Suprapubic skin (tissue), 4 donors: ENCODE measurements at regions not wholly inside any gene's neighbourhood (a gene's known extent, or its start where the extent isn't known, plus 50 kb on each side); places are given as distances from the start of the nearest gene placed in this dataset.

Experiments
- DNase-seq, 2 donors: peaks; one replicate each; pipeline ENCODE4 v3.0.0-alpha.2; 2019; ENCODE audit warnings: low spot score in 2 of 2
- H3K27ac ChIP-seq: fragments of 200-600 bp; sonication (generic); one replicate; pipeline ENCODE4 v1.5.1; 2019
- H3K27me3 ChIP-seq: fragments of 200-600 bp; sonication (generic); one replicate; pipeline ENCODE4 v1.5.1; 2019
- H3K36me3 ChIP-seq: fragments of 200-600 bp; sonication (generic); one replicate; pipeline ENCODE4 v1.5.1; 2019
- H3K4me1 ChIP-seq: fragments of 200-600 bp; sonication (generic); one replicate; pipeline ENCODE4 v1.5.1; 2019
- H3K4me3 ChIP-seq: fragments of 200-600 bp; sonication (generic); one replicate; pipeline ENCODE4 v1.5.1; 2019; ENCODE audit warnings: mild to moderate bottlenecking
- H3K9me3 ChIP-seq: fragments of 200-600 bp; sonication (generic); one replicate; pipeline ENCODE4 v1.5.1; 2019
- CTCF ChIP-seq, 2 donors: fragments of 200-600 bp in 1 of 2; fragments of 450-650 bp in 1 of 2; sonication (generic) in 1 of 2; IDR thresholded peaks; one replicate each; pipeline ENCODE4 v1.5.1; 2016 to 2019; ENCODE audit warnings: antibody characterized with exemption in 2 of 2, mild to moderate bottlenecking in 1 of 2, moderate library complexity in 1 of 2
- EP300 ChIP-seq: sonication (generic); formaldehyde crosslinking; IDR thresholded peaks from one replicate; pipeline ENCODE4 v1.6.1; 2017; ENCODE audit warnings: antibody characterized with exemption
- POLR2A ChIP-seq, 2 donors: fragments of 450-650 bp; IDR thresholded peaks; one replicate each; pipeline ENCODE4 v1.6.1; 2017; ENCODE audit warnings: antibody characterized with exemption in 2 of 2, mild to moderate bottlenecking in 2 of 2, moderate library complexity in 2 of 2
- POLR2AphosphoS5 ChIP-seq, 3 donors: sonication (generic); formaldehyde crosslinking; IDR thresholded peaks; one replicate each; pipeline ENCODE4 v1.6.1; 2017; ENCODE audit warnings: antibody characterized with exemption in 3 of 3
- WGBS: methylation state at CpG from one replicate; pipeline ENCODE4 v1.1.5; 2018; 5-methylcytosine and 5-hydroxymethylcytosine counted together

- WGBS = 95% methylated on average over 1 of the region's 1 CpG
- TF ChIP-seq CTCF (IDR thresholded peaks at IDR 0.05) (no peak), EP300 (no peak)
- Histone ChIP-seq H3K27ac (no peak overlapping the region), H3K36me3 (no peaks in the 10 kb centered on the region), H3K9me3 (no peaks in the 10 kb centered on the region), H3K4me3 (no peak overlapping the region), H3K27me3 (no peaks in the 10 kb centered on the region), H3K4me1 (no peaks in the 10 kb centered on the region)
- no peak for DNase-seq
Observed at GRCh38 chr6:92147246-92147645, 1272.1 kb downstream of the EPHA7 start.

GRCh38 chr6:92139601-92140000, 1279.8 kb downstream of the EPHA7 start:
- H3K4me1 ChIP-seq = no peaks in the 10 kb centered on the region
- DNase-seq = no peak
- WGBS = 16% methylated on average over 1 of the region's 1 CpG
- no peak overlapping the region for H3K27ac ChIP-seq
- H3K36me3 ChIP-seq = no peaks in the 10 kb centered on the region
- H3K4me3 ChIP-seq = no peak overlapping the region
- no peak for TF ChIP-seq POLR2AphosphoS5 (IDR thresholded peaks at IDR 0.05)
- TF ChIP-seq EP300 = no peak
- no peak for TF ChIP-seq CTCF (IDR thresholded peaks at IDR 0.05)
- TF ChIP-seq POLR2A (IDR thresholded peaks at IDR 0.05) = no peak
- no peaks in the 10 kb centered on the region for H3K9me3 ChIP-seq
- no peaks in the 10 kb centered on the region for H3K27me3 ChIP-seq

GRCh38 chr6:92132957-92133356, 1286.4 kb downstream of the EPHA7 start:
- TF ChIP-seq CTCF (IDR thresholded peaks at IDR 0.05) (no peak), POLR2A (IDR thresholded peaks at IDR 0.05) (no peak), EP300 (no peak), POLR2AphosphoS5 (IDR thresholded peaks at IDR 0.05) (no peak)
- Histone ChIP-seq H3K36me3 (no peaks in the 10 kb centered on the region), H3K27ac (no peak overlapping the region), H3K4me1 (no peaks in the 10 kb centered on the region), H3K9me3 (no peaks in the 10 kb centered on the region), H3K27me3 (no peaks in the 10 kb centered on the region), H3K4me3 (no peak overlapping the region)
- DNase-seq = no peak
- WGBS = 89% methylated on average over 2 of the region's 2 CpGs

- H3K4me1 ChIP-seq = no peaks in the 10 kb centered on the region
- no peak for DNase-seq
- H3K9me3 ChIP-seq = no peaks in the 10 kb centered on the region
- TF ChIP-seq POLR2A (IDR thresholded peaks at IDR 0.05) (no peak), CTCF (IDR thresholded peaks at IDR 0.05) (no peak), EP300 (no peak), POLR2AphosphoS5 (IDR thresholded peaks at IDR 0.05) (no peak)
- H3K4me3 ChIP-seq = no peak overlapping the region
- no peaks in the 10 kb centered on the region for H3K36me3 ChIP-seq
- H3K27ac ChIP-seq = no peak overlapping the region
- no peaks in the 10 kb centered on the region for H3K27me3 ChIP-seq
- 47% methylated on average over 4 of the region's 4 CpGs for WGBS
Observed at GRCh38 chr6:92132457-92132856, 1286.9 kb downstream of the EPHA7 start.

DNA sequence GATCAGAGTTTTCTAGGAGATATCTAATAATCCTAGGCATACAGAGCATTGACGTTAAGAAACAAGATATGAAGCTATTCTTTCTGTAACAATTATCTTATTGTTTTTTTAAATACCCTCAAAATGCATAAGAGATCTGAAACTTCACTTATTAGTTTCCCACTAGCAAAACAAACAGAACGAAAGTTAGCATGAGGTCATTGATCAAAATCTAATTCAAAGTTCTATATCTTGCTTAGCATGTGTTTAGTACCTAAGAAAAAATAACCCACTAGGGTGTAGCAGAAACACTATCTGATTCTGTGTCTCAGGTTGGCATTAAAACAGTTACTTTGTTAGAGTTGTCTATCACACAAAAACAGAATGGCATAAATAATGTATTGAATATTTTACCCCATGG, 1288.4 kb downstream of the EPHA7 start:
- Histone ChIP-seq H3K27me3 (no peaks in the 10 kb centered on the region), H3K36me3 (no peaks in the 10 kb centered on the region), H3K4me1 (no peaks in the 10 kb centered on the region), H3K4me3 (no peak overlapping the region), H3K27ac (no peak overlapping the region), H3K9me3 (no peaks in the 10 kb centered on the region)
- no peak for TF ChIP-seq CTCF (IDR thresholded peaks at IDR 0.05)
- WGBS = 77% methylated on average over 2 of the region's 2 CpGs
- no peak for DNase-seq
